Astrocyte (in vitro differentiated cells and primary cell): ENCODE measurements at regions not wholly inside any gene's neighbourhood (a gene's known extent, or its start where the extent isn't known, plus 50 kb on each side); places are given as distances from the start of the nearest gene placed in this dataset.

Experiments used
- DNase-seq: peaks from one replicate; pipeline ENCODE4 v3.0.0-alpha.2; 2010; ENCODE audit warnings: low read depth
- FAIRE-seq: peaks from 2 replicates; lab custom pipeline; 2011; peaks lifted over from hg19 to GRCh38; lab: Jason Lieb, UNC
- H2AFZ ChIP-seq: 2 replicates; pipeline ENCODE4 v1.6.0; 2012; ENCODE audit warnings: low read depth, low read length, inconsistent platforms
- H3K27ac ChIP-seq: 2 replicates; pipeline ENCODE4 v1.5.1; 2011; ENCODE audit warnings: low read depth, low read length, inconsistent platforms
- H3K27me3 ChIP-seq: 2 replicates; pipeline ENCODE4 v1.6.0; 2011; ENCODE audit warnings: low read length, inconsistent platforms; ENCODE audit not compliant: insufficient read depth
- H3K36me3 ChIP-seq: 2 replicates; pipeline ENCODE4 v1.5.1; 2011; ENCODE audit warnings: low read length, inconsistent platforms; ENCODE audit not compliant: insufficient read depth
- H3K4me1 ChIP-seq: 2 replicates; pipeline ENCODE4 v1.5.1; 2011; ENCODE audit warnings: low read length, inconsistent platforms; ENCODE audit not compliant: insufficient read depth
- H3K4me2 ChIP-seq: 2 replicates; pipeline ENCODE4 v1.6.0; 2012; ENCODE audit warnings: low read length, inconsistent platforms
- H3K4me3 ChIP-seq: 2 replicates; pipeline ENCODE4 v1.5.1; 2011; ENCODE audit warnings: low read depth, mild to moderate bottlenecking, low read length, inconsistent platforms; ENCODE audit not compliant: insufficient read depth
- H3K79me2 ChIP-seq: 2 replicates; pipeline ENCODE4 v1.6.0; 2012; ENCODE audit warnings: mild to moderate bottlenecking, low read length, inconsistent platforms; ENCODE audit not compliant: insufficient read depth
- H3K9ac ChIP-seq: 2 replicates; pipeline ENCODE4 v1.6.0; 2012; ENCODE audit warnings: mild to moderate bottlenecking, low read length, inconsistent platforms
- H3K9me3 ChIP-seq: 2 replicates; pipeline ENCODE4 v1.5.1; 2012; ENCODE audit warnings: low read depth, mild to moderate bottlenecking, low read length, inconsistent platforms; ENCODE audit not compliant: insufficient read depth
- H4K20me1 ChIP-seq: 2 replicates; pipeline ENCODE4 v1.6.0; 2012; ENCODE audit warnings: low read length, inconsistent platforms; ENCODE audit not compliant: insufficient read depth
- H3K27ac Mint-ChIP-seq: one replicate; pipeline ENCODE4 v1.8.0; 2021; ENCODE audit warnings: mild to moderate bottlenecking, mixed read lengths; ENCODE audit not compliant: unreplicated experiment
- H3K27me3 Mint-ChIP-seq: one replicate; pipeline ENCODE4 v1.8.0; 2021; ENCODE audit warnings: low read depth, mixed read lengths; ENCODE audit not compliant: unreplicated experiment
- H3K36me3 Mint-ChIP-seq: one replicate; pipeline ENCODE4 v1.8.0; 2021; ENCODE audit warnings: low read depth, mixed read lengths; ENCODE audit not compliant: unreplicated experiment
- H3K4me1 Mint-ChIP-seq: one replicate; pipeline ENCODE4 v1.8.0; 2021; ENCODE audit warnings: low read depth, mixed read lengths; ENCODE audit not compliant: unreplicated experiment
- H3K4me3 Mint-ChIP-seq: one replicate; pipeline ENCODE4 v1.8.0; 2021; ENCODE audit warnings: mild to moderate bottlenecking, moderate library complexity, mixed read lengths; ENCODE audit not compliant: unreplicated experiment
- H3K9me3 Mint-ChIP-seq: one replicate; pipeline ENCODE4 v1.8.0; 2021; ENCODE audit warnings: mild to moderate bottlenecking, mixed read lengths; ENCODE audit not compliant: unreplicated experiment
- CTCF ChIP-seq: IDR thresholded peaks from 2 replicates; pipeline ENCODE4 v1.5.1; 2011; ENCODE audit warnings: low read depth, mild to moderate bottlenecking, inconsistent platforms, low read length, moderate library complexity; ENCODE audit not compliant: insufficient read depth
- EZH2 ChIP-seq: IDR thresholded peaks from 2 replicates; pipeline ENCODE4 v1.6.1; 2012; ENCODE audit warnings: mild to moderate bottlenecking, low read length, inconsistent platforms; ENCODE audit not compliant: insufficient read depth

GRCh38 chr5:22986281-22986680 lies 133.1 kb upstream of the CDH12 start:
- no peak overlapping the region for H3K27ac Mint-ChIP-seq
- Histone ChIP-seq H3K79me2 (no peaks in the 10 kb centered on the region), H2AFZ (no peak overlapping the region), H4K20me1 (no peaks in the 10 kb centered on the region), H3K4me3 (no peak overlapping the region), H3K27ac (no peak overlapping the region), H3K4me2 (no peak overlapping the region), H3K27me3 (no peaks in the 10 kb centered on the region), H3K36me3 (no peaks in the 10 kb centered on the region), H3K9ac (no peak overlapping the region), H3K9me3 (no peaks in the 10 kb centered on the region), H3K4me1 (no peaks in the 10 kb centered on the region)
- H3K9me3 Mint-ChIP-seq, result no peaks in the 10 kb centered on the region
- H3K4me3 Mint-ChIP-seq, result no peak overlapping the region
- H3K4me1 Mint-ChIP-seq, result no peaks in the 10 kb centered on the region
- FAIRE-seq, result no peak
- DNase-seq, result no peak
- TF ChIP-seq CTCF (no peak), EZH2 (no peak)
- no peaks in the 10 kb centered on the region for H3K36me3 Mint-ChIP-seq
- H3K27me3 Mint-ChIP-seq, result no peaks in the 10 kb centered on the region

- H3K36me3 ChIP-seq, result no peaks in the 10 kb centered on the region
- H3K9me3 Mint-ChIP-seq, result no peaks in the 10 kb centered on the region
- no peaks in the 10 kb centered on the region for H3K27me3 Mint-ChIP-seq
- no peak overlapping the region for H3K27ac Mint-ChIP-seq
- H3K9ac ChIP-seq, result no peak overlapping the region
- no peaks in the 10 kb centered on the region for H4K20me1 ChIP-seq
- no peaks in the 10 kb centered on the region for H3K4me1 ChIP-seq
- H2AFZ ChIP-seq, result no peak overlapping the region
- no peaks in the 10 kb centered on the region for H3K79me2 ChIP-seq
- H3K4me3 ChIP-seq, result no peak overlapping the region
- H3K4me1 Mint-ChIP-seq, result no peaks in the 10 kb centered on the region
- DNase-seq (no peak), FAIRE-seq (no peak)
- no peak overlapping the region for H3K4me2 ChIP-seq
- no peaks in the 10 kb centered on the region for H3K9me3 ChIP-seq
- H3K27me3 ChIP-seq, result no peaks in the 10 kb centered on the region
- H3K36me3 Mint-ChIP-seq, result no peaks in the 10 kb centered on the region
- no peak overlapping the region for H3K4me3 Mint-ChIP-seq
- TF ChIP-seq CTCF, result no peak
- no peak for TF ChIP-seq EZH2
- no peak overlapping the region for H3K27ac ChIP-seq
Observed at GRCh38 chr5:22985446-22985845, 132.3 kb upstream of the CDH12 start.

GRCh38 chr5:22970956-22971618 lies 117.9 kb upstream of the CDH12 start:
- no peak overlapping the region for H3K4me3 Mint-ChIP-seq
- H3K27ac Mint-ChIP-seq, result no peak overlapping the region
- Histone ChIP-seq H3K36me3 (no peaks in the 10 kb centered on the region), H4K20me1 (no peaks in the 10 kb centered on the region), H3K9ac (no peak overlapping the region), H2AFZ (no peak overlapping the region), H3K4me2 (no peak overlapping the region), H3K79me2 (no peaks in the 10 kb centered on the region), H3K4me1 (no peaks in the 10 kb centered on the region), H3K9me3 (no peaks in the 10 kb centered on the region), H3K4me3 (no peak overlapping the region), H3K27ac (no peak overlapping the region), H3K27me3 (no peaks in the 10 kb centered on the region)
- peaks cover 2% of the 10 kb centered on the region for H3K9me3 Mint-ChIP-seq
- TF ChIP-seq EZH2 (no peak), CTCF (no peak)
- no peaks in the 10 kb centered on the region for H3K27me3 Mint-ChIP-seq
- no peak for DNase-seq
- H3K4me1 Mint-ChIP-seq, result peaks cover 7% of the 10 kb centered on the region
- FAIRE-seq, result no peak
- H3K36me3 Mint-ChIP-seq, result no peaks in the 10 kb centered on the region
